CD4-positive, CD25-positive, alpha-beta regulatory T cell (primary cell): ENCODE measurements at regions not wholly inside any gene's neighbourhood (a gene's known extent, or its start where the extent isn't known, plus 50 kb on each side); places are given as distances from the start of the nearest gene placed in this dataset.

Source experiments
- ATAC-seq, 2 donors: fragments of 150-1000 bp; cut with Tn5 transposase; one replicate each; pipeline ENCODE4 v1.10.0; 2021; ENCODE audit warnings: low read depth in 2 of 2, moderate number of reproducible peaks in 2 of 2, moderate library complexity in 1 of 2
- DNase-seq, 3 donors: peaks; one replicate each; pipeline versions ENCODE4 v3.0.0 to v3.0.0-alpha.2; 2012 to 2022; ENCODE audit warnings: mixed read lengths in 1 of 3
- H3K27ac ChIP-seq: one replicate; pipeline ENCODE4 v1.7.0; 2013; ENCODE audit warnings: mild to moderate bottlenecking, low read length; ENCODE audit not compliant: insufficient read depth, poor library complexity, severe bottlenecking
- H3K27me3 ChIP-seq: one replicate; pipeline ENCODE4 v1.7.0; 2013; ENCODE audit warnings: low read length; ENCODE audit not compliant: control insufficient read depth, insufficient read depth
- H3K36me3 ChIP-seq: one replicate; pipeline ENCODE4 v1.7.0; 2013; ENCODE audit warnings: mild to moderate bottlenecking, low read length, moderate library complexity; ENCODE audit not compliant: control insufficient read depth, insufficient read depth
- H3K4me1 ChIP-seq: 2 replicates; pipeline ENCODE4 v1.7.0; 2013; ENCODE audit warnings: mild to moderate bottlenecking, low read length; ENCODE audit not compliant: insufficient read depth, control insufficient read depth, poor library complexity, severe bottlenecking
- H3K4me3 ChIP-seq: one replicate; pipeline ENCODE4 v1.7.0; 2013; ENCODE audit warnings: low read depth, mild to moderate bottlenecking, low read length, moderate library complexity
- H3K9me3 ChIP-seq, 2 experiments: 1 replicate in 1 of 2; 2 replicates in 1 of 2; pipeline ENCODE4 v1.7.0; 2013; ENCODE audit warnings: low read length in 2 of 2, mild to moderate bottlenecking in 1 of 2, moderate library complexity in 1 of 2; ENCODE audit not compliant: control insufficient read depth in 2 of 2
- H3K27ac Mint-ChIP-seq, 3 donors: one replicate each; pipeline ENCODE4 v1.8.0; 2020 to 2022; ENCODE audit warnings: mild to moderate bottlenecking in 3 of 3, mixed read lengths in 3 of 3, moderate library complexity in 2 of 3
- H3K27me3 Mint-ChIP-seq: one replicate; pipeline ENCODE4 v1.8.0; 2022; ENCODE audit warnings: mild to moderate bottlenecking, mixed read lengths
- H3K36me3 Mint-ChIP-seq: one replicate; pipeline ENCODE4 v1.8.0; 2020; ENCODE audit warnings: mixed read lengths
- H3K4me1 Mint-ChIP-seq, 4 donors: one replicate each; pipeline ENCODE4 v1.8.0; 2020 to 2022; ENCODE audit warnings: mixed read lengths in 4 of 4, mild to moderate bottlenecking in 1 of 4
- H3K4me3 Mint-ChIP-seq, 4 donors: one replicate each; pipeline ENCODE4 v1.8.0; 2020 to 2022; ENCODE audit warnings: mild to moderate bottlenecking in 4 of 4, mixed read lengths in 4 of 4, moderate library complexity in 3 of 4
- H3K9me3 Mint-ChIP-seq, 7 donors: one replicate each; pipeline ENCODE4 v1.8.0; 2020 to 2022; ENCODE audit warnings: mixed read lengths in 7 of 7, mild to moderate bottlenecking in 3 of 7, moderate library complexity in 2 of 7

GRCh38 chr7:115475761-115476385 is 554.0 kb downstream of the MDFIC start:
- Mint-ChIP-seq H3K36me3 (no peaks in the 10 kb centered on the region), H3K9me3 (no peaks in the 10 kb centered on the region), H3K4me1 (peaks cover 0 to 10% (median 4%) of the 10 kb centered on the region in 4 donors), H3K27ac (no peak overlapping the region), H3K4me3 (no peak overlapping the region), H3K27me3 (peaks cover 14% of the 10 kb centered on the region)
- no peak overlapping the region for H3K4me3 ChIP-seq
- peaks cover 4% of the 10 kb centered on the region for H3K27me3 ChIP-seq
- ATAC-seq (no peak), DNase-seq (peak in 1 of 3 donors; percentile 8)
- no peaks in the 10 kb centered on the region for H3K9me3 ChIP-seq
- peaks cover 5% of the 10 kb centered on the region for H3K4me1 ChIP-seq
- H3K27ac ChIP-seq: no peak overlapping the region
- no peaks in the 10 kb centered on the region for H3K36me3 ChIP-seq

- Mint-ChIP-seq H3K27me3 (peaks cover 14% of the 10 kb centered on the region), H3K36me3 (no peaks in the 10 kb centered on the region), H3K4me3 (no peak overlapping the region), H3K4me1 (peaks cover 0 to 10% (median 4%) of the 10 kb centered on the region in 4 donors), H3K9me3 (no peaks in the 10 kb centered on the region), H3K27ac (no peak overlapping the region)
- DNase-seq (no peak), ATAC-seq (no peak)
- no peaks in the 10 kb centered on the region for H3K9me3 ChIP-seq
- H3K4me1 ChIP-seq: peaks cover 5% of the 10 kb centered on the region
- peaks cover 4% of the 10 kb centered on the region for H3K27me3 ChIP-seq
- no peak overlapping the region for H3K27ac ChIP-seq
- H3K4me3 ChIP-seq: no peak overlapping the region
- H3K36me3 ChIP-seq: no peaks in the 10 kb centered on the region
Observed at GRCh38 chr7:115475206-115475605, 553.3 kb downstream of the MDFIC start.

GRCh38 chr7:115474137-115474536 is 552.2 kb downstream of the MDFIC start:
- Mint-ChIP-seq H3K27ac (no peak overlapping the region), H3K9me3 (no peaks in the 10 kb centered on the region), H3K4me3 (no peak overlapping the region), H3K4me1 (peaks cover 0 to 10% (median 4%) of the 10 kb centered on the region in 4 donors), H3K27me3 (peaks cover 14% of the 10 kb centered on the region), H3K36me3 (no peaks in the 10 kb centered on the region)
- Histone ChIP-seq H3K27ac (no peak overlapping the region), H3K9me3 (no peaks in the 10 kb centered on the region), H3K4me3 (no peak overlapping the region), H3K27me3 (peaks cover 4% of the 10 kb centered on the region), H3K4me1 (peaks cover 5% of the 10 kb centered on the region), H3K36me3 (no peaks in the 10 kb centered on the region)
- ATAC-seq (no peak), DNase-seq (no peak)

- H3K27ac Mint-ChIP-seq: no peak overlapping the region
- Histone ChIP-seq H3K4me1 (no peaks in the 10 kb centered on the region), H3K36me3 (no peaks in the 10 kb centered on the region), H3K27ac (no peak overlapping the region), H3K4me3 (no peak overlapping the region), H3K9me3 (no peaks in the 10 kb centered on the region), H3K27me3 (peaks cover 2% of the 10 kb centered on the region)
- ATAC-seq (no peak), DNase-seq (no peak)
- H3K9me3 Mint-ChIP-seq: peaks cover 0 to 2% (median 0%) of the 10 kb centered on the region in 7 donors
- no peaks in the 10 kb centered on the region for H3K36me3 Mint-ChIP-seq
- H3K27me3 Mint-ChIP-seq: peaks cover 12% of the 10 kb centered on the region
- no peak overlapping the region for H3K4me3 Mint-ChIP-seq
- H3K4me1 Mint-ChIP-seq: peaks cover 0 to 7% (median 2%) of the 10 kb centered on the region in 4 donors
Observed at GRCh38 chr7:115471891-115472290, 550.0 kb downstream of the MDFIC start.

GRCh38 chr7:115462301-115463015 is 540.6 kb downstream of the MDFIC start:
- Histone ChIP-seq H3K4me3 (no peak overlapping the region), H3K27ac (no peak overlapping the region), H3K4me1 (no peaks in the 10 kb centered on the region), H3K36me3 (no peaks in the 10 kb centered on the region), H3K27me3 (no peaks in the 10 kb centered on the region), H3K9me3 (no peaks in the 10 kb centered on the region)
- DNase-seq (no peak), ATAC-seq (no peak)
- Mint-ChIP-seq H3K36me3 (no peaks in the 10 kb centered on the region), H3K4me3 (no peak overlapping the region), H3K9me3 (peaks cover 0 to 2% (median 0%) of the 10 kb centered on the region in 7 donors), H3K4me1 (no peaks in the 10 kb centered on the region), H3K27ac (no peak overlapping the region), H3K27me3 (no peaks in the 10 kb centered on the region)

GRCh38 chr7:115449689-115450088 is 527.8 kb downstream of the MDFIC start:
- Mint-ChIP-seq H3K27me3 (no peaks in the 10 kb centered on the region), H3K27ac (peak overlapping the region in 1 of 3 donors; percentile 35), H3K36me3 (no peaks in the 10 kb centered on the region), H3K9me3 (peaks cover 0 to 1% (median 0%) of the 10 kb centered on the region in 7 donors), H3K4me3 (no peak overlapping the region), H3K4me1 (no peaks in the 10 kb centered on the region)
- no peaks in the 10 kb centered on the region for H3K9me3 ChIP-seq
- H3K4me1 ChIP-seq: no peaks in the 10 kb centered on the region
- no peaks in the 10 kb centered on the region for H3K27me3 ChIP-seq
- ATAC-seq (no peak), DNase-seq (no peak)
- no peaks in the 10 kb centered on the region for H3K36me3 ChIP-seq
- no peak overlapping the region for H3K27ac ChIP-seq
- H3K4me3 ChIP-seq: no peak overlapping the region

GRCh38 chr7:115447495-115447894 is 525.6 kb downstream of the MDFIC start:
- no peaks in the 10 kb centered on the region for H3K9me3 ChIP-seq
- no peak overlapping the region for H3K4me3 Mint-ChIP-seq
- H3K27me3 Mint-ChIP-seq: no peaks in the 10 kb centered on the region
- peaks cover 0 to 1% (median 0%) of the 10 kb centered on the region in 7 donors for H3K9me3 Mint-ChIP-seq
- DNase-seq: no peak
- no peaks in the 10 kb centered on the region for H3K36me3 Mint-ChIP-seq
- no peaks in the 10 kb centered on the region for H3K4me1 Mint-ChIP-seq
- H3K27ac Mint-ChIP-seq: no peak overlapping the region
- H3K27me3 ChIP-seq: peaks cover 2% of the 10 kb centered on the region
- no peak overlapping the region for H3K27ac ChIP-seq
- ATAC-seq: no peak
- no peak overlapping the region for H3K4me3 ChIP-seq
- H3K4me1 ChIP-seq: no peaks in the 10 kb centered on the region
- no peaks in the 10 kb centered on the region for H3K36me3 ChIP-seq

- no peak overlapping the region for H3K27ac ChIP-seq
- ATAC-seq (no peak), DNase-seq (no peak)
- no peaks in the 10 kb centered on the region for H3K4me1 Mint-ChIP-seq
- no peak overlapping the region for H3K4me3 Mint-ChIP-seq
- H3K36me3 Mint-ChIP-seq: no peaks in the 10 kb centered on the region
- peaks cover 2% of the 10 kb centered on the region for H3K27me3 ChIP-seq
- no peak overlapping the region for H3K4me3 ChIP-seq
- H3K27me3 Mint-ChIP-seq: no peaks in the 10 kb centered on the region
- peaks cover 0 to 2% (median 0%) of the 10 kb centered on the region in 7 donors for H3K9me3 Mint-ChIP-seq
- no peaks in the 10 kb centered on the region for H3K9me3 ChIP-seq
- no peak overlapping the region for H3K27ac Mint-ChIP-seq
- no peaks in the 10 kb centered on the region for H3K4me1 ChIP-seq
- no peaks in the 10 kb centered on the region for H3K36me3 ChIP-seq
Observed at GRCh38 chr7:115441033-115441432, 519.1 kb downstream of the MDFIC start.
